Neural progenitor cell (in vitro differentiated cells): ENCODE measurements at regions not wholly inside any gene's neighbourhood (a gene's known extent, or its start where the extent isn't known, plus 50 kb on each side); places are given as distances from the start of the nearest gene placed in this dataset.

Source experiments
- DNase-seq: peaks from one replicate; pipeline ENCODE4 v3.0.0-alpha.2; 2016; ENCODE audit warnings: low spot score
- H2AFZ ChIP-seq: fragments of 200-600 bp; sonication (generic); replicated peaks from 2 replicates; pipeline ENCODE4 v1.6.1; 2016; ENCODE audit warnings: antibody characterized with exemption
- H3F3A ChIP-seq: fragments of 200-600 bp; sonication (generic); 2 replicates; pipeline ENCODE4 v1.6.1; 2016; ENCODE audit warnings: antibody characterized with exemption, low read depth
- H3K27ac ChIP-seq: fragments of 200-600 bp; sonication (generic); 2 replicates; pipeline ENCODE4 v1.5.1; 2016; ENCODE audit warnings: mild to moderate bottlenecking
- H3K27me3 ChIP-seq: fragments of 200-600 bp; sonication (generic); 2 replicates; pipeline ENCODE4 v1.6.1; 2016; ENCODE audit warnings: mild to moderate bottlenecking, moderate library complexity
- H3K36me3 ChIP-seq: fragments of 200-600 bp; sonication (generic); 2 replicates; pipeline ENCODE4 v1.5.1; 2016
- H3K4me1 ChIP-seq: fragments of 200-600 bp; sonication (generic); 2 replicates; pipeline ENCODE4 v1.6.1; 2016; ENCODE audit warnings: mixed run types
- H3K4me2 ChIP-seq: fragments of 200-600 bp; sonication (generic); 2 replicates; pipeline ENCODE4 v1.6.1; 2016
- H3K4me3 ChIP-seq: fragments of 200-600 bp; sonication (generic); 2 replicates; pipeline ENCODE4 v1.5.1; 2016
- H3K79me2 ChIP-seq: fragments of 200-600 bp; sonication (generic); 2 replicates; pipeline ENCODE4 v1.6.1; 2016; ENCODE audit warnings: low read depth
- H3K9ac ChIP-seq: fragments of 200-600 bp; sonication (generic); 2 replicates; pipeline ENCODE4 v1.6.1; 2016
- H3K9me3 ChIP-seq: fragments of 200-600 bp; sonication (generic); 2 replicates; pipeline ENCODE4 v1.5.1; 2016; ENCODE audit warnings: low read depth
- H4K20me1 ChIP-seq: fragments of 200-600 bp; sonication (generic); 2 replicates; pipeline ENCODE4 v1.6.1; 2016; ENCODE audit warnings: low read depth
- H3K27ac Mint-ChIP-seq: 3 replicates; pipeline ENCODE4 v1.8.0; 2021; ENCODE audit warnings: mixed read lengths
- H3K27me3 Mint-ChIP-seq: 2 replicates; pipeline ENCODE4 v1.8.0; 2022; ENCODE audit warnings: low read depth, mild to moderate bottlenecking, inconsistent platforms, moderate library complexity, mixed read lengths; ENCODE audit not compliant: insufficient read depth
- H3K36me3 Mint-ChIP-seq: 3 replicates; pipeline ENCODE4 v1.8.0; 2021; ENCODE audit warnings: mixed read lengths
- H3K4me1 Mint-ChIP-seq: 3 replicates; pipeline ENCODE4 v1.8.0; 2021; ENCODE audit warnings: mixed read lengths
- H3K4me3 Mint-ChIP-seq: 3 replicates; pipeline ENCODE4 v1.8.0; 2021; ENCODE audit warnings: mild to moderate bottlenecking, moderate library complexity, mixed read lengths
- H3K9me3 Mint-ChIP-seq: 3 replicates; pipeline ENCODE4 v1.8.0; 2020; ENCODE audit warnings: mixed read lengths
- CTCF ChIP-seq: fragments of 200-600 bp; sonication (generic); IDR thresholded peaks from 2 replicates; pipeline ENCODE4 v1.5.1; 2017; ENCODE audit warnings: antibody characterized with exemption, mild to moderate bottlenecking
- EZH2 ChIP-seq: fragments of 200-600 bp; sonication (generic); IDR thresholded peaks from 2 replicates; pipeline ENCODE4 v1.6.1; 2017; ENCODE audit warnings: antibody characterized with exemption, mild to moderate bottlenecking, moderate library complexity
- EZH2phosphoT487 ChIP-seq: fragments of 200-600 bp; sonication (generic); IDR thresholded peaks from 2 replicates; pipeline ENCODE4 v1.6.1; 2017; ENCODE audit warnings: antibody characterized with exemption

- Mint-ChIP-seq H3K36me3 (no peaks in the 10 kb centered on the region), H3K27me3 (peaks cover 3% of the 10 kb centered on the region), H3K27ac (no peak overlapping the region), H3K9me3 (no peaks in the 10 kb centered on the region), H3K4me1 (no peaks in the 10 kb centered on the region), H3K4me3 (no peak overlapping the region)
- H3K9me3 ChIP-seq: no peaks in the 10 kb centered on the region
- no peak overlapping the region for H2AFZ ChIP-seq
- DNase-seq: no peak
- H3K79me2 ChIP-seq: no peaks in the 10 kb centered on the region
- no peaks in the 10 kb centered on the region for H3K4me1 ChIP-seq
- H3F3A ChIP-seq: no peaks in the 10 kb centered on the region
- no peaks in the 10 kb centered on the region for H3K36me3 ChIP-seq
- no peaks in the 10 kb centered on the region for H3K27me3 ChIP-seq
- no peak overlapping the region for H3K9ac ChIP-seq
- TF ChIP-seq EZH2phosphoT487 (no peak), CTCF (no peak), EZH2 (no peak)
- H3K27ac ChIP-seq: no peak overlapping the region
- no peaks in the 10 kb centered on the region for H4K20me1 ChIP-seq
- H3K4me2 ChIP-seq: no peak overlapping the region
- no peak overlapping the region for H3K4me3 ChIP-seq
Measured at GRCh38 chr18:60693426-60693825, 320.9 kb upstream of the MC4R start.

- H3K4me1 ChIP-seq: no peaks in the 10 kb centered on the region
- no peak overlapping the region for H3K27ac ChIP-seq
- Mint-ChIP-seq H3K27me3 (peaks cover 3% of the 10 kb centered on the region), H3K27ac (no peak overlapping the region), H3K4me3 (no peak overlapping the region), H3K36me3 (no peaks in the 10 kb centered on the region), H3K4me1 (no peaks in the 10 kb centered on the region), H3K9me3 (no peaks in the 10 kb centered on the region)
- H3K4me2 ChIP-seq: no peak overlapping the region
- H3K79me2 ChIP-seq: no peaks in the 10 kb centered on the region
- H3K9me3 ChIP-seq: no peaks in the 10 kb centered on the region
- H3F3A ChIP-seq: no peaks in the 10 kb centered on the region
- no peak overlapping the region for H3K4me3 ChIP-seq
- H4K20me1 ChIP-seq: no peaks in the 10 kb centered on the region
- no peaks in the 10 kb centered on the region for H3K27me3 ChIP-seq
- no peak for DNase-seq
- no peak overlapping the region for H2AFZ ChIP-seq
- no peak overlapping the region for H3K9ac ChIP-seq
- TF ChIP-seq EZH2: no peak
- TF ChIP-seq EZH2phosphoT487: no peak
- no peak for TF ChIP-seq CTCF
- H3K36me3 ChIP-seq: no peaks in the 10 kb centered on the region
Measured at GRCh38 chr18:60698901-60699300, 326.3 kb upstream of the MC4R start.

GRCh38 chr18:60722742-60723141, 350.2 kb upstream of the MC4R start:
- TF ChIP-seq EZH2: no peak
- no peak for TF ChIP-seq EZH2phosphoT487
- TF ChIP-seq CTCF: no peak
- Histone ChIP-seq H3K27ac (no peak overlapping the region), H3K27me3 (no peaks in the 10 kb centered on the region), H2AFZ (no peak overlapping the region), H3K9ac (no peak overlapping the region), H3K4me1 (no peaks in the 10 kb centered on the region), H3K9me3 (no peaks in the 10 kb centered on the region), H3K4me3 (no peak overlapping the region), H3F3A (no peaks in the 10 kb centered on the region), H3K4me2 (no peak overlapping the region), H3K79me2 (no peaks in the 10 kb centered on the region), H3K36me3 (no peaks in the 10 kb centered on the region), H4K20me1 (no peaks in the 10 kb centered on the region)
- H3K4me3 Mint-ChIP-seq: no peak overlapping the region
- H3K27me3 Mint-ChIP-seq: peaks cover 2% of the 10 kb centered on the region
- no peaks in the 10 kb centered on the region for H3K36me3 Mint-ChIP-seq
- no peak for DNase-seq
- H3K9me3 Mint-ChIP-seq: no peaks in the 10 kb centered on the region
- no peaks in the 10 kb centered on the region for H3K4me1 Mint-ChIP-seq
- no peak overlapping the region for H3K27ac Mint-ChIP-seq

- Histone ChIP-seq H3K79me2 (no peaks in the 10 kb centered on the region), H4K20me1 (no peaks in the 10 kb centered on the region), H3K27ac (no peak overlapping the region), H3K27me3 (no peaks in the 10 kb centered on the region), H3K4me2 (no peak overlapping the region), H3K36me3 (no peaks in the 10 kb centered on the region), H2AFZ (no peak overlapping the region), H3K4me3 (no peak overlapping the region), H3F3A (no peaks in the 10 kb centered on the region), H3K4me1 (no peaks in the 10 kb centered on the region), H3K9ac (no peak overlapping the region), H3K9me3 (no peaks in the 10 kb centered on the region)
- no peak for DNase-seq
- H3K4me1 Mint-ChIP-seq: no peaks in the 10 kb centered on the region
- no peaks in the 10 kb centered on the region for H3K27me3 Mint-ChIP-seq
- H3K36me3 Mint-ChIP-seq: no peaks in the 10 kb centered on the region
- no peaks in the 10 kb centered on the region for H3K9me3 Mint-ChIP-seq
- TF ChIP-seq EZH2phosphoT487 (no peak), CTCF (no peak), EZH2 (no peak)
- H3K27ac Mint-ChIP-seq: no peak overlapping the region
- no peak overlapping the region for H3K4me3 Mint-ChIP-seq
Measured at GRCh38 chr18:60732143-60732542, 359.6 kb upstream of the MC4R start.
